DND-41 (cell line): ENCODE measurements at regions not wholly inside any gene's neighbourhood (a gene's known extent, or its start where the extent isn't known, plus 50 kb on each side); places are given as distances from the start of the nearest gene placed in this dataset.

ENCODE experiments used
- ATAC-seq: fragments of 200-7000 bp; cut with Tn5 transposase; 3 replicates; pipeline ENCODE4 v1.9.1; 2021; ENCODE audit warnings: low read depth; ENCODE audit not compliant: insufficient read depth
- DNase-seq: peaks from one replicate; pipeline ENCODE4 v3.0.0-alpha.2; 2020
- H2AFZ ChIP-seq: 2 replicates; pipeline ENCODE4 v1.6.0; 2012; ENCODE audit warnings: low read depth, low read length
- H3K27ac ChIP-seq: 2 replicates; pipeline ENCODE4 v1.5.1; 2012; ENCODE audit warnings: low read length, inconsistent platforms
- H3K27me3 ChIP-seq: fragments of 200-600 bp; sonication (generic); 2 replicates; pipeline ENCODE4 v1.6.0; 2012; ENCODE audit warnings: low read length, mild to moderate bottlenecking, inconsistent platforms; ENCODE audit not compliant: insufficient read depth, poor library complexity
- H3K36me3 ChIP-seq: 2 replicates; pipeline ENCODE4 v1.5.1; 2012; ENCODE audit warnings: low read length, inconsistent platforms; ENCODE audit not compliant: insufficient read depth
- H3K4me1 ChIP-seq: 2 replicates; pipeline ENCODE4 v1.5.1; 2012; ENCODE audit warnings: mild to moderate bottlenecking, low read length; ENCODE audit not compliant: insufficient read depth
- H3K4me2 ChIP-seq: 2 replicates; pipeline ENCODE4 v1.6.0; 2012; ENCODE audit warnings: mild to moderate bottlenecking, moderate library complexity, low read length, inconsistent platforms; ENCODE audit not compliant: insufficient read depth
- H3K4me3 ChIP-seq, 2 experiments: fragments of 200-600 bp in 1 of 2; shearing (Covaris generic) in 1 of 2; 2 replicates each; pipeline ENCODE4 v1.5.1; 2012 to 2016; ENCODE audit warnings: inconsistent platforms in 2 of 2, low read length in 2 of 2, mild to moderate bottlenecking in 2 of 2, low read depth in 1 of 2, moderate library complexity in 1 of 2
- H3K79me2 ChIP-seq: 2 replicates; pipeline ENCODE4 v1.6.0; 2012; ENCODE audit warnings: low read length, inconsistent platforms; ENCODE audit not compliant: insufficient read depth
- H3K9ac ChIP-seq: 2 replicates; pipeline ENCODE4 v1.6.0; 2012; ENCODE audit warnings: low read depth, mild to moderate bottlenecking, inconsistent platforms, low read length, moderate library complexity
- H3K9me3 ChIP-seq: 2 replicates; pipeline ENCODE4 v1.5.1; 2012; ENCODE audit warnings: low read length, moderate library complexity, mild to moderate bottlenecking, inconsistent platforms; ENCODE audit not compliant: insufficient read depth, severe bottlenecking
- H4K20me1 ChIP-seq: 2 replicates; pipeline ENCODE4 v1.6.0; 2012; ENCODE audit warnings: low read length; ENCODE audit not compliant: insufficient read depth
- EZH2 ChIP-seq: IDR thresholded peaks from 3 replicates; pipeline ENCODE4 v1.6.1; 2012; ENCODE audit warnings: borderline replicate concordance, low read depth, mild to moderate bottlenecking, moderate library complexity, low read length, inconsistent platforms; ENCODE audit not compliant: severe bottlenecking
- TF ChIP-seq, protein P1 (sequence below): IDR thresholded peaks from 2 replicates; pipeline ENCODE4 v1.5.1; 2012; ENCODE audit warnings: borderline replicate concordance, low read length, moderate library complexity, mild to moderate bottlenecking; ENCODE audit not compliant: poor library complexity, severe bottlenecking; ENCODE audit errors: extremely low read depth

DNA sequence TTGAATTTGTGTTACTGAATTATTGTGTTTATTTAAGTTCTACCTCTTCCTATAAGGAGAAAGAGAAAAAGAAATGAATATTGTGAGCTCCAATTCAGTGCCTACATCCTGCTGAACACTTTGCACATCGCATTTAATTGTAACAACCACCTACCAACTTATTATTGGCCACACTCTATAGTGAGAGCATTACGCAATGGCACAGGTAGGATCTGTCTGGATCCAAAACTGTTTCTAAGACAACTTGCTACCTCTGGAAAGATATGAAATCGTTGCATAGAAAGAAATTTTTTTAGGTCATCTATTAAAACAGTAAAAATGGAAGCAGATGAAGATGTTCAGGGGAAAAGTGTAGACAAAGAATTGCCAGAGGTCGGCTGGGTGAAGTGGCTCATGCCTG is 227.2 kb upstream of the SNX2 start:
- ATAC-seq (no peak), DNase-seq (no peak)
- Histone ChIP-seq H3K4me2 (no peak overlapping the region), H3K36me3 (no peaks in the 10 kb centered on the region), H3K4me1 (no peaks in the 10 kb centered on the region), H3K9me3 (no peaks in the 10 kb centered on the region), H4K20me1 (no peaks in the 10 kb centered on the region), H3K9ac (no peak overlapping the region), H3K79me2 (no peaks in the 10 kb centered on the region), H3K27ac (no peak overlapping the region), H3K27me3 (no peaks in the 10 kb centered on the region), H3K4me3 (no peak overlapping the region), H2AFZ (no peak overlapping the region)
- no peak for TF ChIP-seq EZH2
- TF ChIP-seq, protein P1, sequence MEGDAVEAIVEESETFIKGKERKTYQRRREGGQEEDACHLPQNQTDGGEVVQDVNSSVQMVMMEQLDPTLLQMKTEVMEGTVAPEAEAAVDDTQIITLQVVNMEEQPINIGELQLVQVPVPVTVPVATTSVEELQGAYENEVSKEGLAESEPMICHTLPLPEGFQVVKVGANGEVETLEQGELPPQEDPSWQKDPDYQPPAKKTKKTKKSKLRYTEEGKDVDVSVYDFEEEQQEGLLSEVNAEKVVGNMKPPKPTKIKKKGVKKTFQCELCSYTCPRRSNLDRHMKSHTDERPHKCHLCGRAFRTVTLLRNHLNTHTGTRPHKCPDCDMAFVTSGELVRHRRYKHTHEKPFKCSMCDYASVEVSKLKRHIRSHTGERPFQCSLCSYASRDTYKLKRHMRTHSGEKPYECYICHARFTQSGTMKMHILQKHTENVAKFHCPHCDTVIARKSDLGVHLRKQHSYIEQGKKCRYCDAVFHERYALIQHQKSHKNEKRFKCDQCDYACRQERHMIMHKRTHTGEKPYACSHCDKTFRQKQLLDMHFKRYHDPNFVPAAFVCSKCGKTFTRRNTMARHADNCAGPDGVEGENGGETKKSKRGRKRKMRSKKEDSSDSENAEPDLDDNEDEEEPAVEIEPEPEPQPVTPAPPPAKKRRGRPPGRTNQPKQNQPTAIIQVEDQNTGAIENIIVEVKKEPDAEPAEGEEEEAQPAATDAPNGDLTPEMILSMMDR = no peak

DNA sequence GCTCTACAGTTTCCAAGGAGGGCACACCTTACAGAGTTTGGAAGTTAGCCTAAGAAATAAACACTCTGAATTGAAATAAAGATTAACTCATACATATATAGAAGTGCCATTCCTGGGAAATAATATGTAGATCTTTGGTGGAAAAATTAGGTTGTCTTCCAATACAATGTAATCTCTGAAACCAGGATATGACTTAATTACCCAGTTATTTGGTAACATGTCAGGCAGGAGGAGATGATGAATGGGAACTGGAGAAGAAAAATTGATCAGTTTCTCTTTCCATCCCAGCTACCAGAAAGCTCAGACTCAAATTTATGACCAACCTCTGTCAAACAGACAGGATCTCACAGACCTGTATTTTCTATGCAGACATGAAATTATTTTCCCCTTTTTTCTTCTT is 215.2 kb upstream of the SNX2 start:
- H3K4me2 ChIP-seq = no peak overlapping the region
- H3K36me3 ChIP-seq = no peaks in the 10 kb centered on the region
- H3K27me3 ChIP-seq = no peaks in the 10 kb centered on the region
- no peaks in the 10 kb centered on the region for H4K20me1 ChIP-seq
- H3K9ac ChIP-seq = no peak overlapping the region
- no peak overlapping the region for H3K27ac ChIP-seq
- no peak overlapping the region for H3K4me3 ChIP-seq
- H2AFZ ChIP-seq = no peak overlapping the region
- peaks cover 3% of the 10 kb centered on the region for H3K9me3 ChIP-seq
- DNase-seq = no peak
- TF ChIP-seq, protein P1 = no peak
- no peak for TF ChIP-seq EZH2
- no peaks in the 10 kb centered on the region for H3K79me2 ChIP-seq
- H3K4me1 ChIP-seq = no peaks in the 10 kb centered on the region
- no peak for ATAC-seq

DNA sequence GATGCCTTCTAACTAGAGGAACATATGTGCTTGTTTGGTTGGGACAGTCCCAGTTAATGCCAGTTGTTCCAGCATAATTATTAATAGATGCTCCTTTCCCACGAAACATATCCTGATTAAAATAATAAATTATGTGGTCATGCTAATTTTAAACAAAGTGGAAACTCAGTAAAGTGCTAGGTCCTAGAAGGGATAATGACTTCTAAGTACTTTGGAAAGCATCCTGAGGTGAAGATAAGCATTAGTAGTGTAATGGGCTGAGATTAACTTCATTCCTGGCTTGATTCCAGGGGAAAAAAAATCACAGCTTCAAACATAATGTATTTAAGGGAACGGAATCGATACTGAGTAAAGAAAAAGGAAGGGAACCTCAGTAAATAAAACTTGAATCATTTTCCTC is 213.7 kb upstream of the SNX2 start:
- Histone ChIP-seq H3K4me2 (no peak overlapping the region), H3K27me3 (no peaks in the 10 kb centered on the region), H3K36me3 (no peaks in the 10 kb centered on the region), H3K9me3 (peaks cover 3% of the 10 kb centered on the region), H4K20me1 (no peaks in the 10 kb centered on the region), H3K79me2 (no peaks in the 10 kb centered on the region), H3K27ac (no peak overlapping the region), H3K4me3 (no peak overlapping the region), H3K4me1 (no peaks in the 10 kb centered on the region), H3K9ac (no peak overlapping the region), H2AFZ (no peak overlapping the region)
- no peak for DNase-seq
- TF ChIP-seq, protein P1 = no peak
- TF ChIP-seq EZH2 = no peak
- no peak for ATAC-seq

DNA sequence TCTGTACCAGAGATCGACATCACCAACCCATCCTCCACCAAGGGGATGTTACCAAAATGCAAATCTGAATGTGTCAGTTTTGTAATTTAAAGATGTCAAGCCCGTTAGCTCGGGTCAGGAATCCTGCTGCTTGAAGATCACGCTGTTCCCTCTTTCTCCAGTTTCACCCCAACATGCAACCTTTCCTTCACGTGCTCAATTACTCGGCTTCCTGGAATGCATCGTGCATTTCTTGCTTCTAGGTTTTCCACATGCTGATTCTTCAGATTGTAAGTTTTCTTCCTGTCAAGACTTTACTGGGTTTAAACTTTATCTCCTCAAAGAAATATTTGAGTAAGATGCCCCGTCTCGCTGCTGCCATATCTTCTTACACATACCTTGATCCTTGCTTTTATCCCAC is 209.5 kb upstream of the SNX2 start:
- H2AFZ ChIP-seq = no peak overlapping the region
- ATAC-seq (no peak), DNase-seq (no peak)
- TF ChIP-seq, protein P1 = no peak
- TF ChIP-seq EZH2 = no peak
- H3K27me3 ChIP-seq = no peaks in the 10 kb centered on the region
- no peaks in the 10 kb centered on the region for H3K9me3 ChIP-seq
- H3K9ac ChIP-seq = no peak overlapping the region
- H3K27ac ChIP-seq = no peak overlapping the region
- H4K20me1 ChIP-seq = no peaks in the 10 kb centered on the region
- no peaks in the 10 kb centered on the region for H3K79me2 ChIP-seq
- H3K4me1 ChIP-seq = no peaks in the 10 kb centered on the region
- no peaks in the 10 kb centered on the region for H3K36me3 ChIP-seq
- H3K4me2 ChIP-seq = no peak overlapping the region
- no peak overlapping the region for H3K4me3 ChIP-seq
